Activated CD4-positive, alpha-beta T cell treated with anti-CD3 and anti-CD28 coated beads, Interleukin-2, amount 10 ng/mL, durations not matched to agents 24 days and 14 days (primary cell): ENCODE measurements at regions not wholly inside any gene's neighbourhood (a gene's known extent, or its start where the extent isn't known, plus 50 kb on each side); places are given as distances from the start of the nearest gene placed in this dataset.

Source experiments
- DNase-seq: peaks from one replicate; pipeline ENCODE4 v3.0.0; 2022
- H3K27ac Mint-ChIP-seq: one replicate; pipeline ENCODE4 v1.8.0; 2022; ENCODE audit warnings: mild to moderate bottlenecking, mixed read lengths
- H3K27me3 Mint-ChIP-seq: one replicate; pipeline ENCODE4 v1.8.0; 2022; ENCODE audit warnings: mixed read lengths
- H3K36me3 Mint-ChIP-seq: one replicate; pipeline ENCODE4 v1.8.0; 2022; ENCODE audit warnings: low read depth, mild to moderate bottlenecking, mixed read lengths
- H3K4me1 Mint-ChIP-seq: one replicate; pipeline ENCODE4 v1.8.0; 2021; ENCODE audit warnings: mixed read lengths
- H3K4me3 Mint-ChIP-seq: one replicate; pipeline ENCODE4 v1.8.0; 2022; ENCODE audit warnings: mild to moderate bottlenecking, moderate library complexity, mixed read lengths
- H3K9me3 Mint-ChIP-seq: one replicate; pipeline ENCODE4 v1.8.0; 2021; ENCODE audit warnings: mixed read lengths
- intact Hi-C: fragments of 100-400 bp; cut with micrococcal nuclease; formaldehyde crosslinking; loops from one replicate; pipeline ENCODE4 v1.15.1; 2023

GRCh38 chr4:19686456-19686855 is 565.2 kb upstream of the SLIT2 start:
- Mint-ChIP-seq H3K27me3 (no peaks in the 10 kb centered on the region), H3K27ac (no peak overlapping the region), H3K4me3 (no peak overlapping the region), H3K9me3 (no peaks in the 10 kb centered on the region), H3K36me3 (no peaks in the 10 kb centered on the region), H3K4me1 (no peaks in the 10 kb centered on the region)
- intact Hi-C loops: no loop called here
- no peak for DNase-seq

- no peaks in the 10 kb centered on the region for H3K9me3 Mint-ChIP-seq
Observed at GRCh38 chr4:19684084-19684483, 567.6 kb upstream of the SLIT2 start.

GRCh38 chr4:19683426-19683825 is 568.3 kb upstream of the SLIT2 start:
- H3K27ac Mint-ChIP-seq: no peak overlapping the region
- H3K4me3 Mint-ChIP-seq: no peak overlapping the region
- no peaks in the 10 kb centered on the region for H3K36me3 Mint-ChIP-seq
- no peaks in the 10 kb centered on the region for H3K27me3 Mint-ChIP-seq
- no peaks in the 10 kb centered on the region for H3K9me3 Mint-ChIP-seq
- intact Hi-C loops: no loop called here
- no peak for DNase-seq
- no peaks in the 10 kb centered on the region for H3K4me1 Mint-ChIP-seq

More at GRCh38 chr4:19684084-19684483, 567.6 kb upstream of the SLIT2 start:
- no peaks in the 10 kb centered on the region for H3K4me1 Mint-ChIP-seq
- intact Hi-C loops: no loop called here
- no peak overlapping the region for H3K27ac Mint-ChIP-seq
- no peak overlapping the region for H3K4me3 Mint-ChIP-seq
- no peaks in the 10 kb centered on the region for H3K36me3 Mint-ChIP-seq
- no peak for DNase-seq
- H3K27me3 Mint-ChIP-seq: no peaks in the 10 kb centered on the region

- Mint-ChIP-seq H3K27me3 (no peaks in the 10 kb centered on the region), H3K4me1 (no peaks in the 10 kb centered on the region), H3K4me3 (no peak overlapping the region), H3K27ac (no peak overlapping the region), H3K36me3 (no peaks in the 10 kb centered on the region), H3K9me3 (peaks cover 7% of the 10 kb centered on the region)
- no peak for DNase-seq
- intact Hi-C loops: no loop called here
Observed at GRCh38 chr4:19677211-19677610, 574.5 kb upstream of the SLIT2 start.

- DNase-seq: no peak
- intact Hi-C loops: no loop called here
- H3K36me3 Mint-ChIP-seq: no peaks in the 10 kb centered on the region
- no peak overlapping the region for H3K4me3 Mint-ChIP-seq
- no peaks in the 10 kb centered on the region for H3K4me1 Mint-ChIP-seq
- peaks cover 7% of the 10 kb centered on the region for H3K9me3 Mint-ChIP-seq
- H3K27me3 Mint-ChIP-seq: no peaks in the 10 kb centered on the region
- H3K27ac Mint-ChIP-seq: no peak overlapping the region
Observed at GRCh38 chr4:19675172-19675811, 576.4 kb upstream of the SLIT2 start.

- no peaks in the 10 kb centered on the region for H3K4me1 Mint-ChIP-seq
- H3K27ac Mint-ChIP-seq: no peak overlapping the region
- H3K36me3 Mint-ChIP-seq: no peaks in the 10 kb centered on the region
- H3K9me3 Mint-ChIP-seq: peaks cover 5% of the 10 kb centered on the region
- no peak overlapping the region for H3K4me3 Mint-ChIP-seq
- no peak for DNase-seq
- no peaks in the 10 kb centered on the region for H3K27me3 Mint-ChIP-seq
- intact Hi-C loops: no loop called here
Observed at GRCh38 chr4:19659101-19659500, 592.6 kb upstream of the SLIT2 start.

GRCh38 chr4:19657856-19658255 is 593.8 kb upstream of the SLIT2 start:
- H3K4me1 Mint-ChIP-seq: no peaks in the 10 kb centered on the region
- no peak overlapping the region for H3K4me3 Mint-ChIP-seq
- no peaks in the 10 kb centered on the region for H3K36me3 Mint-ChIP-seq
- H3K27me3 Mint-ChIP-seq: no peaks in the 10 kb centered on the region
- DNase-seq: no peak
- intact Hi-C loops: no loop called here
- peaks cover 2% of the 10 kb centered on the region for H3K9me3 Mint-ChIP-seq
- no peak overlapping the region for H3K27ac Mint-ChIP-seq

GRCh38 chr4:19655666-19656065 is 596.0 kb upstream of the SLIT2 start:
- no peaks in the 10 kb centered on the region for H3K36me3 Mint-ChIP-seq
- H3K4me1 Mint-ChIP-seq: no peaks in the 10 kb centered on the region
- no peak overlapping the region for H3K27ac Mint-ChIP-seq
- no peaks in the 10 kb centered on the region for H3K9me3 Mint-ChIP-seq
- DNase-seq: no peak
- intact Hi-C loops: no loop called here
- no peak overlapping the region for H3K4me3 Mint-ChIP-seq
- no peaks in the 10 kb centered on the region for H3K27me3 Mint-ChIP-seq

- Mint-ChIP-seq H3K4me1 (no peaks in the 10 kb centered on the region), H3K4me3 (no peak overlapping the region), H3K27me3 (no peaks in the 10 kb centered on the region), H3K36me3 (no peaks in the 10 kb centered on the region), H3K9me3 (peaks cover 7% of the 10 kb centered on the region), H3K27ac (no peak overlapping the region)
- intact Hi-C loops: no loop called here
- DNase-seq: no peak
Observed at GRCh38 chr4:19650903-19651864, 600.5 kb upstream of the SLIT2 start.

GRCh38 chr4:19645589-19645988 is 606.1 kb upstream of the SLIT2 start:
- Mint-ChIP-seq H3K4me1 (no peaks in the 10 kb centered on the region), H3K27ac (no peak overlapping the region), H3K36me3 (no peaks in the 10 kb centered on the region), H3K4me3 (no peak overlapping the region), H3K9me3 (peaks cover 16% of the 10 kb centered on the region), H3K27me3 (no peaks in the 10 kb centered on the region)
- DNase-seq: no peak
- intact Hi-C loops: no loop called here

GRCh38 chr4:19636451-19636850 is 615.3 kb upstream of the SLIT2 start:
- intact Hi-C loops: no loop called here
- peaks cover 4% of the 10 kb centered on the region for H3K9me3 Mint-ChIP-seq
- H3K4me3 Mint-ChIP-seq: no peak overlapping the region
- no peaks in the 10 kb centered on the region for H3K27me3 Mint-ChIP-seq
- no peaks in the 10 kb centered on the region for H3K4me1 Mint-ChIP-seq
- DNase-seq: no peak
- no peak overlapping the region for H3K27ac Mint-ChIP-seq
- no peaks in the 10 kb centered on the region for H3K36me3 Mint-ChIP-seq

GRCh38 chr4:19631814-19632213 is 619.9 kb upstream of the SLIT2 start:
- no peak for DNase-seq
- H3K4me3 Mint-ChIP-seq: no peak overlapping the region
- no peak overlapping the region for H3K27ac Mint-ChIP-seq
- H3K4me1 Mint-ChIP-seq: no peaks in the 10 kb centered on the region
- no peaks in the 10 kb centered on the region for H3K36me3 Mint-ChIP-seq
- no peaks in the 10 kb centered on the region for H3K27me3 Mint-ChIP-seq
- H3K9me3 Mint-ChIP-seq: peaks cover 4% of the 10 kb centered on the region
- intact Hi-C loops: no loop called here

GRCh38 chr4:19623866-19624265 is 627.8 kb upstream of the SLIT2 start:
- intact Hi-C loops: no loop called here
- DNase-seq: no peak
- Mint-ChIP-seq H3K36me3 (no peaks in the 10 kb centered on the region), H3K27me3 (no peaks in the 10 kb centered on the region), H3K9me3 (peaks cover 6% of the 10 kb centered on the region), H3K4me3 (no peak overlapping the region), H3K4me1 (no peaks in the 10 kb centered on the region), H3K27ac (no peak overlapping the region)

- Mint-ChIP-seq H3K27me3 (no peaks in the 10 kb centered on the region), H3K27ac (no peak overlapping the region), H3K36me3 (no peaks in the 10 kb centered on the region), H3K9me3 (peaks cover 5% of the 10 kb centered on the region), H3K4me3 (no peak overlapping the region), H3K4me1 (no peaks in the 10 kb centered on the region)
- DNase-seq: no peak
- intact Hi-C loops: no loop called here
Observed at GRCh38 chr4:19615086-19615689, 636.5 kb upstream of the SLIT2 start.
